PC-3 (cell line): ENCODE measurements at regions not wholly inside any gene's neighbourhood (a gene's known extent, or its start where the extent isn't known, plus 50 kb on each side); places are given as distances from the start of the nearest gene placed in this dataset.

Source experiments
- ATAC-seq: fragments of 200-7000 bp; cut with Tn5 transposase; 2 replicates; pipeline ENCODE4 v1.9.1; 2020; ENCODE audit warnings: mild to moderate bottlenecking, moderate library complexity
- BruUV-seq: library from RNA; stranded (reverse); fragments of 400-500 nt; replicated peaks from 2 replicates; lab custom pipeline; 2021; lab: Mats Ljungman, UMichigan
- CTCF ChIA-PET: fragments of 300-600 bp; sonication (Branson Sonifier 250); formaldehyde crosslinking; loops from one replicate; lab custom pipeline; 2022; ENCODE audit warnings: antibody characterized with exemption; lab: Charles Lee
- POLR2A ChIA-PET: fragments of 300-600 bp; sonication (Branson Sonifier 250); formaldehyde crosslinking; loops from one replicate; lab custom pipeline; 2022; ENCODE audit warnings: antibody characterized with exemption; ENCODE audit not compliant: unreplicated experiment; lab: Charles Lee
- DNase-seq: peaks from one replicate; pipeline ENCODE4 v3.0.0-alpha.2; 2015
- H2AFZ ChIP-seq: fragments of 300-600 bp; sonication (generic); 2 replicates; pipeline ENCODE4 v1.6.0; 2016; ENCODE audit warnings: antibody characterized with exemption, low read length
- H3F3A ChIP-seq: fragments of 300-600 bp; sonication (generic); one replicate; pipeline ENCODE4 v1.6.0; 2017; ENCODE audit warnings: antibody characterized with exemption, low read length, control low read depth, mild to moderate bottlenecking; ENCODE audit not compliant: unreplicated experiment
- H3K27ac ChIP-seq: fragments of 300-600 bp; sonication (generic); 2 replicates; pipeline ENCODE4 v1.5.1; 2016; ENCODE audit warnings: mild to moderate bottlenecking, low read length
- H3K27me3 ChIP-seq: fragments of 300-600 bp; sonication (generic); 2 replicates; pipeline ENCODE4 v1.6.1; 2016; ENCODE audit warnings: low read length, mixed read lengths
- H3K36me3 ChIP-seq: fragments of 300-600 bp; sonication (generic); 2 replicates; pipeline ENCODE4 v1.6.1; 2016; ENCODE audit warnings: low read depth, mixed run types, low read length, mixed read lengths
- H3K4me1 ChIP-seq: fragments of 300-600 bp; sonication (generic); 2 replicates; pipeline ENCODE4 v1.5.1; 2016; ENCODE audit warnings: low read length; ENCODE audit not compliant: insufficient read depth
- H3K4me2 ChIP-seq: fragments of 300-600 bp; sonication (generic); 2 replicates; pipeline ENCODE4 v1.6.0; 2016; ENCODE audit warnings: low read length
- H3K4me3 ChIP-seq: fragments of 300-600 bp; sonication (generic); 2 replicates; pipeline ENCODE4 v1.5.1; 2016; ENCODE audit warnings: mild to moderate bottlenecking, low read length, mixed read lengths
- H3K79me2 ChIP-seq: fragments of 300-600 bp; sonication (generic); 2 replicates; pipeline ENCODE4 v1.6.1; 2017; ENCODE audit warnings: low read length, mixed read lengths
- H3K9ac ChIP-seq: fragments of 300-600 bp; sonication (generic); 2 replicates; pipeline ENCODE4 v1.6.0; 2016; ENCODE audit warnings: mild to moderate bottlenecking, low read length
- H3K9me2 ChIP-seq: fragments of 300-600 bp; sonication (generic); replicated peaks from 2 replicates; pipeline ENCODE4 v1.6.1; 2016; ENCODE audit warnings: mixed run types, low read length, mixed read lengths
- H3K9me3 ChIP-seq: fragments of 300-600 bp; sonication (generic); 2 replicates; pipeline ENCODE4 v1.6.1; 2016; ENCODE audit warnings: low read length, mixed read lengths
- H4K20me1 ChIP-seq: fragments of 300-600 bp; sonication (generic); 2 replicates; pipeline ENCODE4 v1.6.1; 2016; ENCODE audit warnings: low read length, mixed read lengths
- EZH2 ChIP-seq: fragments of 300-600 bp; sonication (generic); IDR thresholded peaks from one replicate; pipeline ENCODE4 v1.6.1; 2017; ENCODE audit warnings: antibody characterized with exemption, mild to moderate bottlenecking, low read length; ENCODE audit not compliant: unreplicated experiment
- EZH2phosphoT487 ChIP-seq: fragments of 300-600 bp; sonication (generic); IDR thresholded peaks from 2 replicates; pipeline ENCODE4 v1.6.1; 2018; ENCODE audit warnings: mild to moderate bottlenecking, antibody characterized with exemption, low read length, borderline replicate concordance
- intact Hi-C: fragments of 100-400 bp; cut with micrococcal nuclease; formaldehyde crosslinking; loops from 2 replicates; pipeline ENCODE4 v1.9.0; 2023
- TF ChIP-seq, protein P1 (sequence below): fragments of 300-600 bp; sonication (generic); conservative IDR thresholded peaks from 2 replicates; pipeline ENCODE4 v1.5.1; 2017; ENCODE audit warnings: antibody characterized with exemption, low read depth, mild to moderate bottlenecking, low read length

DNA sequence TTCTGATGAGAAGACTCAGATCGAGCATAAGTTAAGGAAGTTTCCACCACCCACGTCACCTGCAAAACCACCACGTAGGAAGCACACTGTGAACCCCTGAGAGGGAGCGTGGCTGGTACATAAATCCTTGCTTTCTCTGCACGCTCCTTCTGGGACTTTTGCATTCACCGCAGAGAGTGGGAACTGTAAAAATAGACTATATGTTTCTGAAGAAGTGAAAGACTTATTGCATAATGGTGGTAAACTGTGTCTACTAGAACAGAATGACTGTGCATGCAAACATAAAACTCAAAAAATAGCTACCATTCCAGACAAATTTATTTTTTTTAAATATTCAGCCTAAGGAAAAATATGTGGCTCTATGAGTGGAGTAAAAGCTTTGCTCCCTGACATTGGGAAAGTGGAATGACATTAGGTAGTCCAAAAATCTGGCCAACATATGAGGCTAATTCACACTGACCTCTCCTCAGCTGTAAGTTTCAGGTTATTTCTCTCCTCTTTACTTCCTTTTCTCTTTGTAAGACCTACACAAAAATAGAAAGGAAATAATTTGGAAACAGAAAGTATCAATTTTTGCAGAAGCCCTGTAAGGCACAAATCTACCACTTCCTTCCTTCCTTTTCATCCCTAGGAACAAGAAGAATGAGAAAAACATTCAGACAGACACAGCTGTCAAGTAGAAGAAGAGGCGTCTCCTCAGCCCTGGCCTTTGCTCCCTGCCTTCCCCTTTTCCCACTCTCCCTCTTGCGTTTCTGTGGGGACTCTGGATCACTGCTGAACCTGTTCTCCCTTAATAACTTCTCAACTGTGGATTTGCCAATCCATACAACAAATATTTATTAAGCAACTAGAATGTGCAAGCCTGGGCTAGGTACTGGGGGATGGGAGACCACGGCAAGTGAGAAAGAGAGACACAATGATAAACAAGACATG lies 264.3 kb upstream of the FOXN3 start:
- CTCF ChIA-PET, result no interaction called here
- Histone ChIP-seq H3K4me1 (no peaks in the 10 kb centered on the region), H3K79me2 (no peaks in the 10 kb centered on the region), H3K9me3 (no peaks in the 10 kb centered on the region), H3K27ac (no peak overlapping the region), H2AFZ (no peak overlapping the region), H3K4me3 (no peak overlapping the region), H3K27me3 (no peaks in the 10 kb centered on the region; the same call in 1 of the 2 replicates), H3K9ac (no peak overlapping the region), H3K36me3 (no peaks in the 10 kb centered on the region), H3K9me2 (no peaks in the 10 kb centered on the region; the same call in 1 of the 2 replicates), H3F3A (no peaks in the 10 kb centered on the region), H4K20me1 (no peaks in the 10 kb centered on the region), H3K4me2 (no peak overlapping the region)
- POLR2A ChIA-PET, result no interaction called here
- TF ChIP-seq, protein P1, sequence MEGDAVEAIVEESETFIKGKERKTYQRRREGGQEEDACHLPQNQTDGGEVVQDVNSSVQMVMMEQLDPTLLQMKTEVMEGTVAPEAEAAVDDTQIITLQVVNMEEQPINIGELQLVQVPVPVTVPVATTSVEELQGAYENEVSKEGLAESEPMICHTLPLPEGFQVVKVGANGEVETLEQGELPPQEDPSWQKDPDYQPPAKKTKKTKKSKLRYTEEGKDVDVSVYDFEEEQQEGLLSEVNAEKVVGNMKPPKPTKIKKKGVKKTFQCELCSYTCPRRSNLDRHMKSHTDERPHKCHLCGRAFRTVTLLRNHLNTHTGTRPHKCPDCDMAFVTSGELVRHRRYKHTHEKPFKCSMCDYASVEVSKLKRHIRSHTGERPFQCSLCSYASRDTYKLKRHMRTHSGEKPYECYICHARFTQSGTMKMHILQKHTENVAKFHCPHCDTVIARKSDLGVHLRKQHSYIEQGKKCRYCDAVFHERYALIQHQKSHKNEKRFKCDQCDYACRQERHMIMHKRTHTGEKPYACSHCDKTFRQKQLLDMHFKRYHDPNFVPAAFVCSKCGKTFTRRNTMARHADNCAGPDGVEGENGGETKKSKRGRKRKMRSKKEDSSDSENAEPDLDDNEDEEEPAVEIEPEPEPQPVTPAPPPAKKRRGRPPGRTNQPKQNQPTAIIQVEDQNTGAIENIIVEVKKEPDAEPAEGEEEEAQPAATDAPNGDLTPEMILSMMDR, result no peak
- TF ChIP-seq EZH2 (no peak), EZH2phosphoT487 (no peak)
- DNase-seq (no peak), ATAC-seq (no peak)
- no TSS peak for BruUV-seq
- intact Hi-C loops, result no loop called here

DNA sequence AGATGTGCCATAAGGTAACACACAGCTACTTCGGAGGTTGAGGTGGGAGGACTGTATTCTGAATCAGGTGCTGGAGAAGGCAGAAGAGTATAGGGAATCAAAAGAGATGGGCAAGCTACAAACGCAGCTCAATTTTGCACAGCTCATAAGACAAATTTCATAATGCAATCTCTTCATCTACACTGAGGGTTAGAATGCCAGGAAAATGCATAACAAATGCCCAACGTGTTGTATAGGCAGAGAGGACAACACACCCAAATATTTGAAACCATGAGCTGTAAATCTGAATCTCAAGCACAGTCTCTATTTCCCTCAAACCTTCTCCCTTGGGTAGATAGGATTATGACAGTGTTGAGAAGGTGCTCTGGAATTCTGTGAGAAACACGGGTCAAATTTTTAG lies 263.1 kb upstream of the FOXN3 start:
- H2AFZ ChIP-seq, result no peak overlapping the region
- no peak overlapping the region for H3K27ac ChIP-seq
- H3K27me3 ChIP-seq, result no peaks in the 10 kb centered on the region; the same call in 1 of the 2 replicates
- DNase-seq (no peak), ATAC-seq (no peak)
- H3K4me1 ChIP-seq, result no peaks in the 10 kb centered on the region
- H3K9me3 ChIP-seq, result no peaks in the 10 kb centered on the region
- TF ChIP-seq EZH2, result no peak
- TF ChIP-seq, protein P1, result no peak
- no peak for TF ChIP-seq EZH2phosphoT487
- BruUV-seq, result no TSS peak
- no peaks in the 10 kb centered on the region for H3F3A ChIP-seq
- POLR2A ChIA-PET, result no interaction called here
- CTCF ChIA-PET, result no interaction called here
- H3K4me3 ChIP-seq, result no peak overlapping the region
- no peaks in the 10 kb centered on the region for H4K20me1 ChIP-seq
- H3K9ac ChIP-seq, result no peak overlapping the region
- H3K4me2 ChIP-seq, result no peak overlapping the region
- H3K36me3 ChIP-seq, result no peaks in the 10 kb centered on the region
- H3K79me2 ChIP-seq, result no peaks in the 10 kb centered on the region
- no peaks in the 10 kb centered on the region; the same call in 1 of the 2 replicates for H3K9me2 ChIP-seq
- intact Hi-C loops, result no loop called here

DNA sequence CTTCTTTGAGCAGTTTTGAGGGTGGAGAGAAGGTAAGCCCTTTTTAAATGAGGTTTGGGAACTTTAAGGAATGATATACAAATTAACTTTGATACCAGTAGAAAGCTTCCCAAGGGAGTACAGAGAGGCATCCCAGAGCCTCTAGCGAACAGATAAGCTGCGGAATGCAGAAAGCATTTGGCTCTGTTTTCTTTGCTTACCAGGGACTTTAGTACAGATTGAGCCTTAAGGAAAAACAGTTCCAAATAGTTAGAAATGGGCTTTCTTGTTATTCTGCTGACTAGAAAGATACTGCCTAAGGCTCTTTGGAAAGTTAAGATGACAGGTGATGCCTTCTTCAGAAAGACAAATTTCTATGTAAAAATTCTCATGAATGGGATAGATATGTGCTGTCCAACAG lies 261.7 kb upstream of the FOXN3 start:
- Histone ChIP-seq H3K79me2 (no peaks in the 10 kb centered on the region), H2AFZ (no peak overlapping the region), H3K4me2 (no peak overlapping the region), H3K9me3 (no peaks in the 10 kb centered on the region), H3K27ac (no peak overlapping the region), H3K4me1 (no peaks in the 10 kb centered on the region; the same call in 1 of the 2 replicates), H4K20me1 (no peaks in the 10 kb centered on the region), H3K9me2 (no peaks in the 10 kb centered on the region), H3K4me3 (no peak overlapping the region), H3K9ac (no peak overlapping the region), H3K36me3 (no peaks in the 10 kb centered on the region), H3F3A (no peaks in the 10 kb centered on the region), H3K27me3 (no peaks in the 10 kb centered on the region; the same call in 1 of the 2 replicates)
- intact Hi-C loops, result no loop called here
- ChIA-PET POLR2A (no interaction called here), CTCF (no interaction called here)
- ATAC-seq (no peak), DNase-seq (no peak)
- BruUV-seq, result no TSS peak
- TF ChIP-seq, protein P1, result no peak
- TF ChIP-seq EZH2, result no peak
- TF ChIP-seq EZH2phosphoT487, result no peak
